ENCODE measurements at regions not wholly inside any gene's neighbourhood (a gene's known extent, or its start where the extent isn't known, plus 50 kb on each side); places are given as distances from the start of the nearest gene placed in this dataset.

GRCh38 chrX:131219271-131219670 lies 69.8 kb downstream of the IGSF1 start:
- WGBS (ENCODE audit: low lambda C conversion rate, missing lambda C conversion rate): 71% methylated on average over 1 of the region's 1 CpG
- Histone ChIP-seq H3K27me3 (no peaks in the 10 kb centered on the region), H4K20me1 (ENCODE audit: insufficient read depth, poor library complexity, severe bottlenecking) (no peaks in the 10 kb centered on the region), H3K36me3 (replicated peaks; ENCODE audit: insufficient read depth, low read depth) (no peaks in the 10 kb centered on the region), H3K4me1 (ENCODE audit: insufficient read depth) (no peaks in the 10 kb centered on the region), H2AFZ (no peak overlapping the region), H3K79me2 (no peaks in the 10 kb centered on the region), H3K27ac (no peak overlapping the region), H3K4me3 (no peak overlapping the region), H3K9me3 (ENCODE audit: low read depth) (no peaks in the 10 kb centered on the region), H3K9me2 (replicated peaks; ENCODE audit: insufficient read depth) (no peaks in the 10 kb centered on the region), H3K4me2 (no peak overlapping the region)
- TF ChIP-seq EZH2 (IDR thresholded peaks at IDR 0.05; ENCODE audit: borderline replicate concordance) (no peak), CTCF (IDR thresholded peaks at IDR 0.05; ENCODE audit: poor library complexity) (no peak), EZH2phosphoT487 (IDR thresholded peaks at IDR 0.05; ENCODE audit: low read depth, severe bottlenecking, unreplicated experiment) (no peak)
- no peak for DNase-seq (ENCODE audit: low spot score)

DNA sequence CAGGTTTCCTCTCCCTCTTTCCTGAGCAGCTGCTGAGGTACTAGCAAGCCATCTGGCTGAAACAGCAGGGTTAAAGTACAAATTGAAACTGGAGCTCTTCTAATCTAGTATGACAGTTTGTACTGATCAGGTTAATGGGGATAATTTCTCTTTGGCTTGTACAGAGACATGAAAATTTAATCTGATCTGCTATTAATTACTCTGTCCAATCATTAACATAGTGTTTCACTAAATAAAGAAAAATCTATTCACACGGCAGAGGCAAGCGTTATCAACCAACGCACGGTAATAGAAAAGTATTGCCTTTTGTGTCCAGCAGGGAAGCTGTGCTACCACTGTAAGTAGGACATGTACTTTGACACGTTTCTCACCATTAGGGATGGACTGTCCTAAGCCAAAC lies 71.1 kb downstream of the IGSF1 start:
- H3K36me3 ChIP-seq (replicated peaks; ENCODE audit: insufficient read depth, low read depth): no peaks in the 10 kb centered on the region
- H4K20me1 ChIP-seq (ENCODE audit: insufficient read depth, poor library complexity, severe bottlenecking): no peaks in the 10 kb centered on the region
- no peak overlapping the region for H3K4me2 ChIP-seq
- H2AFZ ChIP-seq: no peak overlapping the region
- H3K79me2 ChIP-seq: no peaks in the 10 kb centered on the region
- 66% methylated on average over 5 of the region's 5 CpGs for WGBS (ENCODE audit: low lambda C conversion rate, missing lambda C conversion rate)
- no peaks in the 10 kb centered on the region for H3K9me2 ChIP-seq (replicated peaks; ENCODE audit: insufficient read depth)
- peak; percentile 7 for DNase-seq (ENCODE audit: low spot score)
- H3K9me3 ChIP-seq (ENCODE audit: low read depth): no peaks in the 10 kb centered on the region
- H3K27me3 ChIP-seq: no peaks in the 10 kb centered on the region
- no peaks in the 10 kb centered on the region for H3K4me1 ChIP-seq (ENCODE audit: insufficient read depth)
- no peak overlapping the region for H3K4me3 ChIP-seq
- H3K27ac ChIP-seq: peak overlapping the region; percentile 35
- TF ChIP-seq CTCF (IDR thresholded peaks at IDR 0.05; ENCODE audit: poor library complexity): no peak
- TF ChIP-seq EZH2 (IDR thresholded peaks at IDR 0.05; ENCODE audit: borderline replicate concordance): no peak
- no peak for TF ChIP-seq EZH2phosphoT487 (IDR thresholded peaks at IDR 0.05; ENCODE audit: low read depth, severe bottlenecking, unreplicated experiment)

GRCh38 chrX:131216828-131217227 lies 72.3 kb downstream of the IGSF1 start:
- H3K27ac ChIP-seq: no peak overlapping the region
- H3K4me1 ChIP-seq (ENCODE audit: insufficient read depth): no peaks in the 10 kb centered on the region

More at GRCh38 chrX:131216828-131217227, 72.3 kb downstream of the IGSF1 start:
- TF ChIP-seq EZH2 (IDR thresholded peaks at IDR 0.05; ENCODE audit: borderline replicate concordance) (no peak), EZH2phosphoT487 (IDR thresholded peaks at IDR 0.05; ENCODE audit: low read depth, severe bottlenecking, unreplicated experiment) (no peak), CTCF (IDR thresholded peaks at IDR 0.05; ENCODE audit: poor library complexity) (no peak)
- Histone ChIP-seq H3K9me3 (ENCODE audit: low read depth) (no peaks in the 10 kb centered on the region), H4K20me1 (ENCODE audit: insufficient read depth, poor library complexity, severe bottlenecking) (no peaks in the 10 kb centered on the region), H3K9me2 (replicated peaks; ENCODE audit: insufficient read depth) (no peaks in the 10 kb centered on the region), H3K27me3 (no peaks in the 10 kb centered on the region), H3K36me3 (replicated peaks; ENCODE audit: insufficient read depth, low read depth) (no peaks in the 10 kb centered on the region), H3K4me2 (no peak overlapping the region), H2AFZ (no peak overlapping the region), H3K79me2 (no peaks in the 10 kb centered on the region), H3K4me3 (no peak overlapping the region)
- DNase-seq (ENCODE audit: low spot score): no peak
- 62% methylated on average over 3 of the region's 3 CpGs for WGBS (ENCODE audit: low lambda C conversion rate, missing lambda C conversion rate)
